ENCODE measurements at regions not wholly inside any gene's neighbourhood (a gene's known extent, or its start where the extent isn't known, plus 50 kb on each side); places are given as distances from the start of the nearest gene placed in this dataset.

- intact Hi-C loops (cut with micrococcal nuclease): no loop called here
Observed at GRCh38 chr11:92797874-92798273, 171.6 kb upstream of the MTNR1B start.

GRCh38 chr11:92801685-92802084 lies 167.8 kb upstream of the MTNR1B start:
- H3K9me3 Mint-ChIP-seq: no peaks in the 10 kb centered on the region
- ATAC-seq (ENCODE audit: low read depth): no peak
- intact Hi-C loops (cut with micrococcal nuclease): no loop called here

More at GRCh38 chr11:92797874-92798273, 171.6 kb upstream of the MTNR1B start:
- Mint-ChIP-seq H3K36me3 (ENCODE audit: low read depth) (no peaks in the 10 kb centered on the region), H3K27ac (no peak overlapping the region), H3K4me1 (no peaks in the 10 kb centered on the region), H3K4me3 (no peak overlapping the region), H3K27me3 (no peaks in the 10 kb centered on the region), H3K9me3 (no peaks in the 10 kb centered on the region)
- TF ChIP-seq CTCF (IDR thresholded peaks at IDR 0.05): no peak
- no peak for DNase-seq
- CTCF ChIA-PET: no interaction called here
- POLR2A ChIA-PET: no interaction called here
- no peak for ATAC-seq (ENCODE audit: low read depth)

GRCh38 chr11:92802644-92803043 lies 166.8 kb upstream of the MTNR1B start:
- ATAC-seq (ENCODE audit: low read depth): no peak
- Mint-ChIP-seq H3K27me3 (no peaks in the 10 kb centered on the region), H3K36me3 (ENCODE audit: low read depth) (no peaks in the 10 kb centered on the region), H3K9me3 (no peaks in the 10 kb centered on the region), H3K4me3 (no peak overlapping the region), H3K27ac (no peak overlapping the region), H3K4me1 (no peaks in the 10 kb centered on the region)
- CTCF ChIA-PET: no interaction called here
- no peak for DNase-seq
- TF ChIP-seq CTCF (IDR thresholded peaks at IDR 0.05): no peak
- POLR2A ChIA-PET: no interaction called here
- intact Hi-C loops (cut with micrococcal nuclease): no loop called here

More at GRCh38 chr11:92801685-92802084, 167.8 kb upstream of the MTNR1B start:
- Mint-ChIP-seq H3K4me1 (no peaks in the 10 kb centered on the region), H3K36me3 (ENCODE audit: low read depth) (no peaks in the 10 kb centered on the region), H3K4me3 (no peak overlapping the region), H3K27me3 (no peaks in the 10 kb centered on the region), H3K27ac (no peak overlapping the region)
- POLR2A ChIA-PET: no interaction called here
- DNase-seq: no peak
- CTCF ChIA-PET: no interaction called here
- no peak for TF ChIP-seq CTCF (IDR thresholded peaks at IDR 0.05)

GRCh38 chr11:92803391-92803790 lies 166.1 kb upstream of the MTNR1B start:
- Mint-ChIP-seq H3K4me1 (no peaks in the 10 kb centered on the region), H3K36me3 (ENCODE audit: low read depth) (no peaks in the 10 kb centered on the region), H3K27ac (no peak overlapping the region), H3K9me3 (no peaks in the 10 kb centered on the region), H3K27me3 (no peaks in the 10 kb centered on the region), H3K4me3 (no peak overlapping the region)
- ChIA-PET POLR2A (no interaction called here), CTCF (no interaction called here)
- DNase-seq: no peak
- intact Hi-C loops (cut with micrococcal nuclease): no loop called here
- ATAC-seq (ENCODE audit: low read depth): no peak
- no peak for TF ChIP-seq CTCF (IDR thresholded peaks at IDR 0.05)

GRCh38 chr11:92804388-92804966 lies 165.0 kb upstream of the MTNR1B start:
- Mint-ChIP-seq H3K4me3 (no peak overlapping the region), H3K27ac (no peak overlapping the region), H3K36me3 (ENCODE audit: low read depth) (no peaks in the 10 kb centered on the region), H3K4me1 (no peaks in the 10 kb centered on the region), H3K27me3 (no peaks in the 10 kb centered on the region), H3K9me3 (no peaks in the 10 kb centered on the region)
- ChIA-PET POLR2A (no interaction called here), CTCF (no interaction called here)
- DNase-seq: no peak
- no peak for TF ChIP-seq CTCF (IDR thresholded peaks at IDR 0.05)
- no peak for ATAC-seq (ENCODE audit: low read depth)
- intact Hi-C loops (cut with micrococcal nuclease): no loop called here

All from activated B cell treated with CpG ODN at 0.5 μM for 24 hours (primary cell).